HepG2 (cell line): ENCODE measurements at regions not wholly inside any gene's neighbourhood (a gene's known extent, or its start where the extent isn't known, plus 50 kb on each side); places are given as distances from the start of the nearest gene placed in this dataset.

Source experiments
- ATAC-seq: fragments of 200-7000 bp; cut with Tn5 transposase; 3 replicates; pipeline ENCODE4 v1.9.1; 2020; ENCODE audit warnings: mild to moderate bottlenecking, moderate library complexity
- BruUV-seq: library from RNA; stranded (reverse); fragments of 400-500 nt; replicated peaks from 2 replicates; lab custom pipeline; 2021; lab: Mats Ljungman, UMichigan
- CTCF ChIA-PET: fragments of 300-600 bp; formaldehyde crosslinking; extraction: SDS; loops from one replicate; lab custom pipeline; 2021; ENCODE audit warnings: low total read pairs, inconsistent platforms, low intra/inter-chr PET ratio; lab: Yijun Ruan, JAX
- POLR2A ChIA-PET: fragments of 350-600 bp; sonication (Branson Sonifier 250); formaldehyde crosslinking; loops from one replicate; lab custom pipeline; 2020; ENCODE audit warnings: antibody characterized with exemption, inconsistent platforms; lab: Yijun Ruan, JAX
- DNase-seq: peaks from one replicate; pipeline ENCODE4 v3.0.0-alpha.2; 2015; ENCODE audit warnings: low spot score
- FAIRE-seq: peaks from 3 replicates; lab custom pipeline; 2011; peaks lifted over from hg19 to GRCh38; lab: Jason Lieb, UNC
- H2AFZ ChIP-seq: one replicate; pipeline ENCODE4 v1.6.1; 2011; ENCODE audit warnings: low read length, inconsistent platforms
- H3K27ac ChIP-seq: fragments of 300-600 bp; 3 replicates; pipeline ENCODE4 v1.8.0; 2011; ENCODE audit warnings: mixed run types, mild to moderate bottlenecking, mixed read lengths, low read length, inconsistent platforms; ENCODE audit not compliant: insufficient read depth; ENCODE audit errors: extremely low read length
- H3K27me3 ChIP-seq, 2 experiments: fragments of 200-600 bp in 1 of 2; 2 replicates in 1 of 2; 3 replicates in 1 of 2; pipeline versions ENCODE4 v1.6.0 to v1.8.0; 2011; ENCODE audit warnings: low read length in 2 of 2, mild to moderate bottlenecking in 2 of 2, moderate library complexity in 2 of 2, inconsistent platforms in 1 of 2; ENCODE audit not compliant: insufficient read depth in 2 of 2, control insufficient read depth in 1 of 2
- H3K36me3 ChIP-seq, 2 experiments: fragments of 200-600 bp in 1 of 2; replicated peaks in 1 of 2; 2 replicates in 1 of 2; 3 replicates in 1 of 2; pipeline versions ENCODE4 v1.5.1 to v1.8.0; 2011; ENCODE audit warnings: low read length in 2 of 2, inconsistent platforms in 1 of 2; ENCODE audit not compliant: insufficient read depth in 2 of 2, control insufficient read depth in 1 of 2
- H3K4me1 ChIP-seq: 2 replicates; pipeline ENCODE4 v1.5.1; 2012; ENCODE audit warnings: low read length, inconsistent platforms; ENCODE audit not compliant: insufficient read depth
- H3K4me2 ChIP-seq: 2 replicates; pipeline ENCODE4 v1.6.0; 2011; ENCODE audit warnings: low read depth, low read length, inconsistent platforms
- H3K4me3 ChIP-seq, 3 experiments: fragments of 200-600 bp in 1 of 3; sonication (generic), shearing (Covaris generic) in 1 of 3; replicated peaks in 1 of 3; 2 replicates each; pipeline ENCODE4 v1.5.1; 2011 to 2016; ENCODE audit warnings: low read length in 3 of 3, inconsistent platforms in 2 of 3, low read depth in 2 of 3, mild to moderate bottlenecking in 2 of 3, control low read depth in 1 of 3, mixed read lengths in 1 of 3; ENCODE audit not compliant: insufficient read depth in 1 of 3
- H3K79me2 ChIP-seq: one replicate; pipeline ENCODE4 v1.6.1; 2011; ENCODE audit warnings: low read length, inconsistent platforms; ENCODE audit not compliant: insufficient read depth
- H3K9ac ChIP-seq: 2 replicates; pipeline ENCODE4 v1.6.0; 2011; ENCODE audit warnings: mild to moderate bottlenecking, low read depth, low read length, inconsistent platforms; ENCODE audit not compliant: insufficient read depth
- H3K9me3 ChIP-seq: 2 replicates; pipeline ENCODE4 v1.5.1; 2012; ENCODE audit warnings: mild to moderate bottlenecking, low read length
- H4K20me1 ChIP-seq: 2 replicates; pipeline ENCODE4 v1.6.0; 2011; ENCODE audit warnings: inconsistent platforms, mild to moderate bottlenecking, low read length, moderate library complexity; ENCODE audit not compliant: insufficient read depth
- ARNT2 ChIP-seq: sonication (generic); formaldehyde crosslinking; IDR thresholded peaks from 2 replicates; pipeline ENCODE4 v1.8.0; 2022; ENCODE audit warnings: mild to moderate bottlenecking, low read depth, missing genetic modification reagents, moderate library complexity
- FOXJ3 ChIP-seq: sonication (generic); formaldehyde crosslinking; IDR thresholded peaks from 2 replicates; pipeline ENCODE4 v1.4.0; 2020; ENCODE audit warnings: missing genetic modification reagents, mild to moderate bottlenecking, borderline replicate concordance
- FUBP1 ChIP-seq: sonication (generic); formaldehyde crosslinking; IDR thresholded peaks from 2 replicates; pipeline ENCODE4 v1.5.1; 2020; ENCODE audit warnings: missing genetic modification reagents, mild to moderate bottlenecking, borderline replicate concordance
- GABPA ChIP-seq, 2 experiments: IDR thresholded peaks; 2 replicates each; pipeline ENCODE4 v1.6.1; 2011 to 2016; ENCODE audit warnings: low read depth in 2 of 2, low read length in 1 of 2, missing biosample characterization in 1 of 2, missing genetic modification characterization in 1 of 2
- MAFF ChIP-seq: IDR thresholded peaks from 2 replicates; pipeline ENCODE4 v1.6.1; 2011; ENCODE audit warnings: low read depth, low read length, improper control_type of control experiment
- MBD4 ChIP-seq: IDR thresholded peaks from 2 replicates; pipeline ENCODE4 v1.6.1; 2012; ENCODE audit warnings: low read length, inconsistent platforms, borderline replicate concordance
- MEF2D ChIP-seq: sonication (generic); formaldehyde crosslinking; IDR thresholded peaks from 2 replicates; pipeline ENCODE4 v1.5.1; 2020; ENCODE audit warnings: mild to moderate bottlenecking, missing genetic modification reagents
- RXRA ChIP-seq: sonication (generic); formaldehyde crosslinking; IDR thresholded peaks from 2 replicates; pipeline ENCODE4 v1.5.1; 2020; ENCODE audit warnings: missing genetic modification reagents
- SAFB2 ChIP-seq: sonication (generic); formaldehyde crosslinking; IDR thresholded peaks from 2 replicates; pipeline ENCODE4 v1.5.1; 2020; ENCODE audit warnings: missing genetic modification reagents, low read depth, mild to moderate bottlenecking, borderline replicate concordance
- SALL1 ChIP-seq: sonication (generic); formaldehyde crosslinking; IDR thresholded peaks from 2 replicates; pipeline ENCODE4 v1.8.0; 2022; ENCODE audit warnings: mild to moderate bottlenecking, missing genetic modification reagents
- SPEN ChIP-seq: sonication (generic); formaldehyde crosslinking; IDR thresholded peaks from 2 replicates; pipeline ENCODE4 v1.5.1; 2020; ENCODE audit warnings: low read depth, mild to moderate bottlenecking, missing genetic modification reagents
- STAT6 ChIP-seq: sonication (generic); formaldehyde crosslinking; IDR thresholded peaks from 2 replicates; pipeline ENCODE4 v1.4.0; 2020; ENCODE audit warnings: missing genetic modification reagents, mild to moderate bottlenecking, borderline replicate concordance
- TIGD3 ChIP-seq: sonication (generic); formaldehyde crosslinking; IDR thresholded peaks from 2 replicates; pipeline ENCODE4 v1.5.1; 2020; ENCODE audit warnings: mild to moderate bottlenecking, missing genetic modification reagents, borderline replicate concordance
- ZC3H13 ChIP-seq: sonication (generic); formaldehyde crosslinking; IDR thresholded peaks from 2 replicates; pipeline ENCODE4 v1.8.1; 2023; ENCODE audit warnings: mild to moderate bottlenecking, missing genetic modification reagents, moderate library complexity
- ZFP37 ChIP-seq: sonication (generic); formaldehyde crosslinking; IDR thresholded peaks from 2 replicates; pipeline ENCODE4 v1.4.0; 2020; ENCODE audit warnings: missing genetic modification reagents, borderline replicate concordance
- ZNF383 ChIP-seq: sonication (generic); formaldehyde crosslinking; IDR thresholded peaks from 2 replicates; pipeline ENCODE4 v1.4.0; 2020; ENCODE audit warnings: missing genetic modification reagents, mild to moderate bottlenecking, borderline replicate concordance
- ZNF570 ChIP-seq: sonication (generic); formaldehyde crosslinking; IDR thresholded peaks from 2 replicates; pipeline ENCODE4 v1.4.0; 2020; ENCODE audit warnings: mild to moderate bottlenecking, missing genetic modification reagents, borderline replicate concordance
- WGBS: methylation state at CpG from one replicate; pipeline ENCODE4 v1.1.6; 2017; ENCODE audit warnings: low lambda C conversion rate; 5-methylcytosine and 5-hydroxymethylcytosine counted together
- in situ Hi-C: cut with HindIII; loops from 2 replicates; pipeline ENCODE4 v1.10.0; 2017; ENCODE audit warnings: low pct_unique_long_range_greater_than_20kb; ENCODE audit not compliant: extremely low pct_ligation_motif_present
- intact Hi-C: fragments of 100-400 bp; cut with micrococcal nuclease; formaldehyde crosslinking; loops from one replicate; pipeline ENCODE4 v1.10.0; 2022; ENCODE audit not compliant: unreplicated experiment

GRCh38 chr5:159786201-159786600, 130.1 kb upstream of the ADRA1B start (continued):
- TF ChIP-seq SAFB2 (CRISPR knock-in tag) (no peak), ZNF570 (CRISPR knock-in tag) (no peak), RXRA (CRISPR knock-in tag) (no peak)

- BruUV-seq: no TSS peak
- Histone ChIP-seq H3K27me3 (peaks cover 0 to 14% of the 10 kb centered on the region in 2 experiments; a peak in 3 of 5 replicates), H4K20me1 (no peaks in the 10 kb centered on the region), H3K27ac (no peak overlapping the region), H3K79me2 (no peaks in the 10 kb centered on the region), H3K4me3 (no peak overlapping the region), H2AFZ (no peak overlapping the region), H3K36me3 (no peaks in the 10 kb centered on the region), H3K9me3 (no peaks in the 10 kb centered on the region), H3K9ac (no peak overlapping the region), H3K4me2 (no peak overlapping the region), H3K4me1 (no peaks in the 10 kb centered on the region)
- ChIA-PET POLR2A (no interaction called here), CTCF (no interaction called here)
- FAIRE-seq (no peak), ATAC-seq (no peak), DNase-seq (no peak)
- 41% methylated on average over 10 of the region's 14 CpGs for WGBS
- in situ Hi-C loops (no loop called here), intact Hi-C loops (no loop called here)
- no peak for TF ChIP-seq ZC3H13
- TF ChIP-seq MBD4: no peak
- no peak for TF ChIP-seq MEF2D (CRISPR knock-in tag)
- no peak for TF ChIP-seq FOXJ3 (CRISPR knock-in tag)
- no peak for TF ChIP-seq TIGD3 (CRISPR knock-in tag)
- no peak for TF ChIP-seq ZNF383 (CRISPR knock-in tag)
- no peak for TF ChIP-seq MAFF
- no peak for TF ChIP-seq SALL1 (CRISPR knock-in tag)
- TF ChIP-seq STAT6 (CRISPR knock-in tag): no peak
- TF ChIP-seq GABPA (IDR thresholded peaks at IDR 0.05; ENCODE audit: low read depth, low read length): no peak
- TF ChIP-seq GABPA (CRISPR knock-in tag; IDR thresholded peaks at IDR 0.05; ENCODE audit: low read depth): no peak
- TF ChIP-seq FUBP1 (CRISPR knock-in tag): no peak
- TF ChIP-seq SPEN (CRISPR knock-in tag): no peak
- TF ChIP-seq ZFP37 (CRISPR knock-in tag): no peak
- no peak for TF ChIP-seq ARNT2
These were observed 129.2 kb upstream of the ADRA1B start for GRCh38 chr5:159786901-159787691.
